OCI-LY3 (cell line): ENCODE measurements at regions not wholly inside any gene's neighbourhood (a gene's known extent, or its start where the extent isn't known, plus 50 kb on each side); places are given as distances from the start of the nearest gene placed in this dataset.
"Not testable (repeated sequence)": the region's sequence is repeated elsewhere in the genome, so short reads cannot be mapped to it uniquely, and the experiment has no call there.

ENCODE experiments used
- H2AFZ ChIP-seq: fragments of 200-600, 300-600 bp; shearing (Covaris generic); 2 replicates; pipeline ENCODE4 v1.6.0; 2014; ENCODE audit warnings: antibody characterized with exemption, low read depth, low read length
- H3K27ac ChIP-seq: fragments of 200-600, 300-600 bp; sonication (generic); 2 replicates; pipeline ENCODE4 v1.5.1; 2014; ENCODE audit warnings: mild to moderate bottlenecking, low read length, moderate library complexity, mixed read lengths
- H3K27me3 ChIP-seq: fragments of 200-600, 300-600 bp; sonication (generic); 2 replicates; pipeline ENCODE4 v1.6.1; 2014; ENCODE audit warnings: low read depth, low read length, mixed read lengths
- H3K36me3 ChIP-seq: fragments of 200-600, 300-600 bp; sonication (generic); replicated peaks from 2 replicates; pipeline ENCODE3; 2014; ENCODE audit warnings: low read depth, low read length, mixed read lengths
- H3K4me1 ChIP-seq: fragments of 300-600, 200-600 bp; sonication (generic); 2 replicates; pipeline ENCODE4 v1.6.1; 2014; ENCODE audit warnings: low read length, mixed read lengths
- H3K4me2 ChIP-seq: fragments of 200-600, 300-600 bp; sonication (generic); 2 replicates; pipeline ENCODE4 v1.6.1; 2014; ENCODE audit warnings: low read length, mixed read lengths
- H3K4me3 ChIP-seq: fragments of 300-600, 200-600 bp; sonication (generic); 2 replicates; pipeline ENCODE4 v1.5.1; 2014; ENCODE audit warnings: antibody characterized with exemption, mild to moderate bottlenecking, low read length, moderate library complexity
- H3K79me2 ChIP-seq: fragments of 300-600, 200-600 bp; shearing (Covaris generic); 2 replicates; pipeline ENCODE4 v1.6.1; 2014; ENCODE audit warnings: mild to moderate bottlenecking, low read length, mixed read lengths
- H3K9ac ChIP-seq: fragments of 300-600, 200-600 bp; shearing (Covaris generic); 2 replicates; pipeline ENCODE4 v1.6.0; 2014; ENCODE audit warnings: mild to moderate bottlenecking, low read length, moderate library complexity
- H3K9me3 ChIP-seq: fragments of 200-600, 300-600 bp; shearing (Covaris generic); 2 replicates; pipeline ENCODE4 v1.6.1; 2014; ENCODE audit warnings: low read length, mixed read lengths; ENCODE audit not compliant: insufficient read depth
- H4K20me1 ChIP-seq: fragments of 200-600, 300-600 bp; sonication (generic); 2 replicates; pipeline ENCODE4 v1.6.1; 2016; ENCODE audit warnings: low read length, mixed read lengths; ENCODE audit not compliant: insufficient read depth
- EZH2phosphoT487 ChIP-seq: fragments of 200-600 bp; shearing (Covaris generic); IDR thresholded peaks from 2 replicates; pipeline ENCODE4 v1.6.1; 2018; ENCODE audit warnings: antibody characterized with exemption, mixed run types, low read depth
- TF ChIP-seq, protein P1 (sequence below): fragments of 200-600, 300-600 bp; sonication (generic); IDR thresholded peaks from 2 replicates; pipeline ENCODE4 v1.5.1; 2014; ENCODE audit warnings: antibody characterized with exemption, low read length, low read depth

DNA sequence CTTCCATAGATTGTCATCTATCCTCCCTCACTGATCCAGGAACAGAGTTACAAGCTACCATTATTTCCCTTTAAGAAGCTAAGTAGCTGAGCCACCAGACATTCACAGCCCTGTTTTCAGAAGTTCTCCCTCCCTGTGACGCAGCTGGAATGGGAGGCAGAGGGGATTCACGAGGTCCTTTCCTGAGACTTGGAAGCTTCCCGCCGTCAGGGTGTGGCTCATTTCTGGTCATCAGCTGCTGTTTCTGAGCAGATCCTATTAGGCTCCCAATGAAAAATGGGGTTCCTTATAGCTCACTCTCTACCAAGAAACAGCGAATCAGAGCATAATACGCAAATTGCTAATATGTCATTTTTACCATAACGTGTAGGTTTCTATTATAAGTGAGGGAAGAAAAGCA, 559.3 kb upstream of the ID2 start:
- no peak overlapping the region for H3K27ac ChIP-seq
- no peaks in the 10 kb centered on the region for H3K9me3 ChIP-seq
- TF ChIP-seq, protein P1, sequence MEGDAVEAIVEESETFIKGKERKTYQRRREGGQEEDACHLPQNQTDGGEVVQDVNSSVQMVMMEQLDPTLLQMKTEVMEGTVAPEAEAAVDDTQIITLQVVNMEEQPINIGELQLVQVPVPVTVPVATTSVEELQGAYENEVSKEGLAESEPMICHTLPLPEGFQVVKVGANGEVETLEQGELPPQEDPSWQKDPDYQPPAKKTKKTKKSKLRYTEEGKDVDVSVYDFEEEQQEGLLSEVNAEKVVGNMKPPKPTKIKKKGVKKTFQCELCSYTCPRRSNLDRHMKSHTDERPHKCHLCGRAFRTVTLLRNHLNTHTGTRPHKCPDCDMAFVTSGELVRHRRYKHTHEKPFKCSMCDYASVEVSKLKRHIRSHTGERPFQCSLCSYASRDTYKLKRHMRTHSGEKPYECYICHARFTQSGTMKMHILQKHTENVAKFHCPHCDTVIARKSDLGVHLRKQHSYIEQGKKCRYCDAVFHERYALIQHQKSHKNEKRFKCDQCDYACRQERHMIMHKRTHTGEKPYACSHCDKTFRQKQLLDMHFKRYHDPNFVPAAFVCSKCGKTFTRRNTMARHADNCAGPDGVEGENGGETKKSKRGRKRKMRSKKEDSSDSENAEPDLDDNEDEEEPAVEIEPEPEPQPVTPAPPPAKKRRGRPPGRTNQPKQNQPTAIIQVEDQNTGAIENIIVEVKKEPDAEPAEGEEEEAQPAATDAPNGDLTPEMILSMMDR: no peak
- TF ChIP-seq EZH2phosphoT487: no peak
- no peaks in the 10 kb centered on the region for H4K20me1 ChIP-seq
- H3K4me3 ChIP-seq: no peak overlapping the region
- H3K9ac ChIP-seq: no peak overlapping the region
- no peaks in the 10 kb centered on the region for H3K79me2 ChIP-seq
- no peak overlapping the region for H2AFZ ChIP-seq
- peaks cover 15% of the 10 kb centered on the region for H3K27me3 ChIP-seq
- H3K4me2 ChIP-seq: no peak overlapping the region
- peaks cover 21% of the 10 kb centered on the region for H3K4me1 ChIP-seq
- no peaks in the 10 kb centered on the region for H3K36me3 ChIP-seq

DNA sequence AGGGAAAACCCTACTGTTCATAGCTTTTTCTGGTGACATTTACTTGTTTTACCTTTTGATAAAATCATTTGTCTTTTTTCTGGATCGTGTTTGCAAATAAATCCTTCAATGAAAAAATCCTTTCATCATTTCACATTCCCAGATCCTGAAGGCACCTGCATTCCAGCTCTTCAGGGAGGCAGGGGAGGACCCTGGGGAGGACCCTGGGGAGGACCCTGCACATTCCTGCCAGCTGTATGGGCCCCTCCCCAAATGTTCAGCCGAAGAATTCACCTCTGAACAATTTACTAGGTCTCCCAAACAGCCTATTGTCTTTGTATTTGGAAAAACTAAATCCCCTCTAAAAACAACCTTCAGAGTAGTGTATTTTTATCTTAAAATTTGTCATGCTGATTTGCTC, 558.4 kb upstream of the ID2 start:
- peaks cover 15% of the 10 kb centered on the region for H3K27me3 ChIP-seq
- no peaks in the 10 kb centered on the region for H3K36me3 ChIP-seq
- no peaks in the 10 kb centered on the region for H3K79me2 ChIP-seq
- H3K4me2 ChIP-seq: no peak overlapping the region
- TF ChIP-seq EZH2phosphoT487: no peak
- TF ChIP-seq, protein P1: no peak
- H3K9ac ChIP-seq: no peak overlapping the region
- H3K27ac ChIP-seq: no peak overlapping the region
- peaks cover 21% of the 10 kb centered on the region for H3K4me1 ChIP-seq
- no peaks in the 10 kb centered on the region for H4K20me1 ChIP-seq
- H2AFZ ChIP-seq: no peak overlapping the region
- H3K9me3 ChIP-seq: no peaks in the 10 kb centered on the region
- no peak overlapping the region for H3K4me3 ChIP-seq

DNA sequence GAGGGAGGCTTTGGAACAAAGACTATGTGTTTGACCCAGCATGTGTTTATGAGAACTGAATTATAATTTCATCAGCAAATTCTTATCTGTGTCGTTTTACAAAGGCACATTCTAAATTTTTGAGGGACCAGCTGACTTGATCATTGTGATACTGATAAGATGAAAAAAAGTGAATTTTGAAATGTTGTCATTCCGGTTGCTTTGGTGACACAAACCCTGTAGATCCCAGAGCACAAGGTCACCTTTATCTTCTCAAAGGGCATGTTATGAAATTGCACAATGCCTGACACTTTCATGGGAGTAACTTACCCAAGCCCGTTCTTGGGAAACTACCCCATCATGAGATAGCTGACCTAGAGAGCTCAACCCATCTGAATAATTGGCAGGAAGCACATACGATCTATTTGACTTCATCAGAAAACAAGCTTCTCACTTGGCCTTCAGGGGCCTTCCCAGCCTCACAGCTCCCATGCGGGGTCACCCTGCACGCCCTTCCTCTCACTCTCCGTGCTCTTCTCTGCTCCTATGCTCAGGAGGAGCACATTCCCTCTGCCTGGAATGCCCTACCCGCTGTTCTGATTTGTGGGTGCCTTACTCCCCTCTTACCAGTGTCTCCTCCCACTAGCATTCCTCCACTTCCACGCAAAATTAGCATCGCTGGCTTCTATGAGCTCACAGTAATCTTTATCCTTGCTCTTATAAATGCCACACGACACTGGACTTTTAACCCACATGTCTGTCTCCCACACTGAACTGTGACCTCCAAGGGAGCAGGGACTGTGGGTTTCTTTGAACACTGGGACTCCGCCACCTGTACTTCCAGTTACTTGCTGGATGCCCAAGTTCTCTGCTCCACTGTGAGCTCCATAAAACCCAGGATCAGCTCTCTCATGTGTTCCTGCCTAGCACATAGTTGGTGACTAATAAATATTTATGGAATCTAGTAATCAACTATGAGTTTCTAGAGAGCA, 555.8 kb upstream of the ID2 start:
- no peak for TF ChIP-seq EZH2phosphoT487
- TF ChIP-seq, protein P1: no peak
- Histone ChIP-seq H3K27ac (no peak overlapping the region), H3K27me3 (0 out of 2 replicates have a peak, but pooled peaks cover 4% of the 10 kb centered on the region), H2AFZ (no peak overlapping the region), H3K4me1 (peaks cover 10% of the 10 kb centered on the region), H3K79me2 (no peaks in the 10 kb centered on the region), H3K9me3 (no peaks in the 10 kb centered on the region), H3K9ac (no peak overlapping the region), H3K4me3 (no peak overlapping the region), H3K36me3 (no peaks in the 10 kb centered on the region), H4K20me1 (no peaks in the 10 kb centered on the region), H3K4me2 (no peak overlapping the region)

DNA sequence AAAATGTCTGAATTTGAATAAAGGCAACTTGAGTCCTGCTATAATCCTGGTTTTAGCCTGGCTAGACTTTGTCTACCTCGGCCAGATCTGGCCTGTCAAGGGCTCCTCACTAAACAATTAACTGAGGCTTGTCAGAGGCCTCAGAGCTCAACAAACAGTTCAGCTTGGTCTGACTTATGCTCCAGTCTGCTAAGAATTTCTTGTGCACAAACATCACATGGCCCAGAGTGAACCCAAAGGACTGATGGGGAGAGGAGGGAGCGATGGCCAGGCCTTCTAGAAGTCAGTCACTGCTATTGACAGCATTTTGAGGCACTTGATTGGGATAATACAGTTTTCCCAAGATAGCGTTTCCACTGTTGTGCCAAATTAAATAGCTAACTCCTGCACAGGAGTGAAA, 555.1 kb upstream of the ID2 start:
- H3K4me1 ChIP-seq: peaks cover 2% of the 10 kb centered on the region

DNA sequence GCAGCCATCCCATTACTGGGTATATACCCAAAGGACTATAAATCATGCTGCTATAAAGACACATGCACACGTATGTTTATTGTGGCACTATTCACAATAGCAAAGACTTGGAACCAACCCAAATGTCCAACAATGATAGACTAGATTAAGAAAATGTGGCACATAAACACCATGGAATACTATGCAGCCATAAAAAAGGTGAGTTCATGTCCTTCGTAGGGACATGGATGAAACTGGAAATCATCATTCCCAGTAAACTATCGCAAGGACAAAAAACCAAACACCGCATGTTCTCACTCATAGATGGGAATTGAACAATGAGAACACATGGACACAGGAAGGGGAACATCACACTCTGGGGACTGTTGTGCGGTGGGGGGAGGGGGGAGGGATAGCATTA, 550.4 kb upstream of the ID2 start:
- not testable (repeated sequence) for H3K27ac ChIP-seq, H4K20me1 ChIP-seq, H3K4me1 ChIP-seq, H3K36me3 ChIP-seq, H3K9ac ChIP-seq, H2AFZ ChIP-seq, H3K27me3 ChIP-seq, H3K4me3 ChIP-seq, H3K4me2 ChIP-seq, H3K9me3 ChIP-seq, H3K79me2 ChIP-seq

More for the DNA sequence above, 555.1 kb upstream of the ID2 start:
- H3K9me3 ChIP-seq: no peaks in the 10 kb centered on the region
- TF ChIP-seq EZH2phosphoT487: no peak
- TF ChIP-seq, protein P1: no peak
- no peaks in the 10 kb centered on the region for H3K36me3 ChIP-seq
- H3K79me2 ChIP-seq: no peaks in the 10 kb centered on the region
- H2AFZ ChIP-seq: no peak overlapping the region
- no peak overlapping the region for H3K4me3 ChIP-seq
- H3K27me3 ChIP-seq: 0 out of 2 replicates have a peak, but pooled peaks cover 4% of the 10 kb centered on the region
- H4K20me1 ChIP-seq: no peaks in the 10 kb centered on the region
- H3K27ac ChIP-seq: no peak overlapping the region
- H3K4me2 ChIP-seq: no peak overlapping the region
- H3K9ac ChIP-seq: no peak overlapping the region
